Mesothelial cell of epicardium (in vitro differentiated cells): ENCODE measurements at regions not wholly inside any gene's neighbourhood (a gene's known extent, or its start where the extent isn't known, plus 50 kb on each side); places are given as distances from the start of the nearest gene placed in this dataset.

Experiments
- DNase-seq, 2 experiments: peaks; one replicate each; pipeline ENCODE4 v3.0.0; 2021; ENCODE audit warnings: low spot score in 2 of 2; ENCODE audit not compliant: unreplicated experiment in 2 of 2
- H3K27ac Mint-ChIP-seq: 2 replicates; pipeline ENCODE4 v1.8.0; 2021; ENCODE audit warnings: mixed read lengths
- H3K27me3 Mint-ChIP-seq: 2 replicates; pipeline ENCODE4 v1.8.0; 2021; ENCODE audit warnings: low read depth, mixed read lengths
- H3K36me3 Mint-ChIP-seq: 2 replicates; pipeline ENCODE4 v1.8.0; 2021; ENCODE audit warnings: mixed read lengths
- H3K4me1 Mint-ChIP-seq: 2 replicates; pipeline ENCODE4 v1.8.0; 2021; ENCODE audit warnings: mixed read lengths
- H3K4me3 Mint-ChIP-seq: 2 replicates; pipeline ENCODE4 v1.8.0; 2021; ENCODE audit warnings: mild to moderate bottlenecking, moderate library complexity, mixed read lengths
- H3K9me3 Mint-ChIP-seq: 2 replicates; pipeline ENCODE4 v1.8.0; 2021; ENCODE audit warnings: mixed read lengths
- CTCF ChIP-seq: fragments of 200-600 bp; sonication (generic); IDR thresholded peaks from one replicate; pipeline ENCODE4 v1.5.0; 2021; ENCODE audit warnings: antibody characterized with exemption; ENCODE audit not compliant: unreplicated experiment

GRCh38 chr6:48765352-48765961 lies 654.5 kb upstream of the PTCHD4 start:
- peak in 1 of 2 experiments; percentile 53 for DNase-seq
- Mint-ChIP-seq H3K36me3 (no peaks in the 10 kb centered on the region), H3K27ac (peak overlapping the region; percentile 41), H3K9me3 (peaks cover under 1% of the 10 kb centered on the region), H3K4me3 (peak overlapping the region; percentile 42), H3K27me3 (peaks cover 3% of the 10 kb centered on the region), H3K4me1 (peaks cover 28% of the 10 kb centered on the region)
- TF ChIP-seq CTCF = peak; percentile 42

GRCh38 chr6:48764286-48765044 lies 653.5 kb upstream of the PTCHD4 start:
- no peak for DNase-seq
- Mint-ChIP-seq H3K36me3 (no peaks in the 10 kb centered on the region), H3K4me1 (peaks cover 28% of the 10 kb centered on the region), H3K9me3 (peaks cover 5% of the 10 kb centered on the region), H3K27ac (peak overlapping the region; percentile 64), H3K4me3 (peak overlapping the region; percentile 24), H3K27me3 (peaks cover under 1% of the 10 kb centered on the region)
- no peak for TF ChIP-seq CTCF

DNA sequence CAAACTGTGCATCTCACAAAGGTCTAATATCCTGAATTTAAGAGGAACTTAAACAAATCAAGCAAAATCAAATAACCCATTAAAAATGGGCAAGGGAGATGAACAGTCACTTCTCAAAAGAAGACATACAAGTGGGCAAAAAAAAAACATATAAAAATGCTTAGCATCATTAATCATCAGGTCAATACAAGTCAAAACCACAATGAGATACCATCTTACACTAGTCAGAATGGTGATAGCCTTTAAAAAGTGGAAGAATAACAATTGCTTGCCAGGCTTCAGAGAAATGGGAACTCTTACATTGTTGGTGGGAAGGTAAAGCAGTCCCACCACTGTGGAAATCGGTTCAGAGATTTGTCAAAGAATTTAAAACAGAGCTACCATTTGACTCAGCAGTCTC lies 646.7 kb upstream of the PTCHD4 start:
- DNase-seq = no peak
- H3K4me3 Mint-ChIP-seq = no peak overlapping the region
- H3K9me3 Mint-ChIP-seq = peaks cover 37% of the 10 kb centered on the region
- no peaks in the 10 kb centered on the region for H3K27me3 Mint-ChIP-seq
- H3K27ac Mint-ChIP-seq = no peak overlapping the region
- TF ChIP-seq CTCF = no peak
- peaks cover 5% of the 10 kb centered on the region for H3K36me3 Mint-ChIP-seq
- peaks cover 9% of the 10 kb centered on the region for H3K4me1 Mint-ChIP-seq

- Mint-ChIP-seq H3K4me3 (no peak overlapping the region), H3K4me1 (peaks cover 10% of the 10 kb centered on the region), H3K27ac (no peak overlapping the region), H3K27me3 (no peaks in the 10 kb centered on the region), H3K36me3 (peaks cover 5% of the 10 kb centered on the region), H3K9me3 (peaks cover 40% of the 10 kb centered on the region)
- DNase-seq = no peak
- no peak for TF ChIP-seq CTCF
These were observed 644.3 kb upstream of the PTCHD4 start for GRCh38 chr6:48755315-48755714.

DNA sequence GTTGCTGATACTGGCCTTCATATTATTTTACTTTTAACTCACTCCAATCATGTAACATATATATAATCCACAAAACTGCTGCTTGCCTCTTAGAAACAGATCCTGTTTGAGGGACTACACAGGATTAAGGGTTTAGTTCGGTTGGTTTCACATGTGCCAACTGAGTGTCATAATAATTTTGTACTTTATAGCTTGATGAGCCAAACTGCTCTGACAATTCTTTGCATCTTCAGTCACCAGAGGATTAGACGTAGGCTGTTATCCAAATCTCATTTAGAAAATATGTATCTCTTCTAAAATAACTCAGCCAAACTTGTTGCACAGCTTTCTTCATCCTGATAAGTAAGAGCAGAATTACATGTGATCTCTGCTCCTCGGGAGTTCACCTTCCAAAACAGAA lies 643.6 kb upstream of the PTCHD4 start:
- no peak overlapping the region for H3K4me3 Mint-ChIP-seq
- peaks cover 5% of the 10 kb centered on the region for H3K36me3 Mint-ChIP-seq
- no peak for DNase-seq
- H3K9me3 Mint-ChIP-seq = peaks cover 37% of the 10 kb centered on the region
- no peaks in the 10 kb centered on the region for H3K27me3 Mint-ChIP-seq
- peak overlapping the region; percentile 89 for H3K27ac Mint-ChIP-seq
- no peak for TF ChIP-seq CTCF
- H3K4me1 Mint-ChIP-seq = peaks cover 12% of the 10 kb centered on the region
